Gastroesophageal sphincter (tissue), 4 donors: ENCODE measurements at regions not wholly inside any gene's neighbourhood (a gene's known extent, or its start where the extent isn't known, plus 50 kb on each side); places are given as distances from the start of the nearest gene placed in this dataset.

ENCODE experiments used
- ATAC-seq: fragments of 150-250 bp; one replicate; pipeline ENCODE4 v1.9.1; 2016; ENCODE audit warnings: mild to moderate bottlenecking, moderate library complexity
- H3K27ac ChIP-seq, 4 donors: fragments of 200-600 bp; sonication (generic) in 3 of 4; 1 replicate in 3 of 4; 2 replicates in 1 of 4; pipeline ENCODE4 v1.5.1; 2016 to 2019
- H3K27me3 ChIP-seq: fragments of 200-600 bp; sonication (generic); one replicate; pipeline ENCODE4 v1.5.1; 2019
- H3K36me3 ChIP-seq, 2 donors: fragments of 200-600 bp; sonication (generic); one replicate each; pipeline ENCODE4 v1.5.1; 2019; ENCODE audit warnings: control low read depth in 1 of 2
- H3K4me1 ChIP-seq, 3 donors: fragments of 200-600 bp; sonication (generic); 1 replicate in 2 of 3; 2 replicates in 1 of 3; pipeline ENCODE4 v1.5.1; 2016 to 2019; ENCODE audit warnings: control low read depth in 2 of 3
- H3K4me3 ChIP-seq, 2 donors: fragments of 200-600 bp; sonication (generic); one replicate each; pipeline ENCODE4 v1.5.1; 2019; ENCODE audit warnings: mild to moderate bottlenecking in 1 of 2, moderate library complexity in 1 of 2
- H3K9me3 ChIP-seq, 3 donors: fragments of 200-600 bp; sonication (generic); one replicate each; pipeline ENCODE4 v1.5.1; 2017 to 2019; ENCODE audit warnings: control low read depth in 2 of 3
- EP300 ChIP-seq: sonication (generic); formaldehyde crosslinking; IDR thresholded peaks from one replicate; pipeline ENCODE4 v1.6.1; 2017; ENCODE audit warnings: antibody characterized with exemption, mild to moderate bottlenecking
- POLR2A ChIP-seq, 2 donors: fragments of 450-650 bp; IDR thresholded peaks; one replicate each; pipeline ENCODE4 v1.6.1; 2017; ENCODE audit warnings: antibody characterized with exemption in 2 of 2, mild to moderate bottlenecking in 2 of 2, moderate library complexity in 1 of 2
- POLR2AphosphoS5 ChIP-seq: sonication (generic); formaldehyde crosslinking; IDR thresholded peaks from one replicate; pipeline ENCODE4 v1.6.1; 2017; ENCODE audit warnings: antibody characterized with exemption
- WGBS, 2 donors: methylation state at CpG; one replicate each; pipeline ENCODE4 v1.1.5; 2018; ENCODE audit warnings: low coverage in 1 of 2; 5-methylcytosine and 5-hydroxymethylcytosine counted together
- TF ChIP-seq, protein P1 (sequence below), 4 experiments: fragments of 200-600 bp in 2 of 4; fragments of 450-650 bp in 2 of 4; sonication (generic) in 1 of 4; IDR thresholded peaks; one replicate each; pipeline ENCODE4 v1.5.1; 2017 to 2019; ENCODE audit warnings: antibody characterized with exemption in 4 of 4, mild to moderate bottlenecking in 2 of 4, moderate library complexity in 2 of 4

GRCh38 chr5:122222580-122222979 lies 89.5 kb upstream of the SNCAIP start:
- Histone ChIP-seq H3K27me3 (peaks cover 4% of the 10 kb centered on the region), H3K36me3 (no peaks in the 10 kb centered on the region), H3K4me3 (no peak overlapping the region), H3K27ac (no peak overlapping the region), H3K9me3 (peaks cover 0 to 9% (median 0%) of the 10 kb centered on the region in 3 donors), H3K4me1 (no peaks in the 10 kb centered on the region)
- WGBS, 2 donors: 90% methylated on average over 3 of the region's 6 CpGs; no CpG with 5 or more reads in 1 of the 2 donors
- TF ChIP-seq POLR2AphosphoS5: no peak
- TF ChIP-seq, protein P1, sequence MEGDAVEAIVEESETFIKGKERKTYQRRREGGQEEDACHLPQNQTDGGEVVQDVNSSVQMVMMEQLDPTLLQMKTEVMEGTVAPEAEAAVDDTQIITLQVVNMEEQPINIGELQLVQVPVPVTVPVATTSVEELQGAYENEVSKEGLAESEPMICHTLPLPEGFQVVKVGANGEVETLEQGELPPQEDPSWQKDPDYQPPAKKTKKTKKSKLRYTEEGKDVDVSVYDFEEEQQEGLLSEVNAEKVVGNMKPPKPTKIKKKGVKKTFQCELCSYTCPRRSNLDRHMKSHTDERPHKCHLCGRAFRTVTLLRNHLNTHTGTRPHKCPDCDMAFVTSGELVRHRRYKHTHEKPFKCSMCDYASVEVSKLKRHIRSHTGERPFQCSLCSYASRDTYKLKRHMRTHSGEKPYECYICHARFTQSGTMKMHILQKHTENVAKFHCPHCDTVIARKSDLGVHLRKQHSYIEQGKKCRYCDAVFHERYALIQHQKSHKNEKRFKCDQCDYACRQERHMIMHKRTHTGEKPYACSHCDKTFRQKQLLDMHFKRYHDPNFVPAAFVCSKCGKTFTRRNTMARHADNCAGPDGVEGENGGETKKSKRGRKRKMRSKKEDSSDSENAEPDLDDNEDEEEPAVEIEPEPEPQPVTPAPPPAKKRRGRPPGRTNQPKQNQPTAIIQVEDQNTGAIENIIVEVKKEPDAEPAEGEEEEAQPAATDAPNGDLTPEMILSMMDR (IDR thresholded peaks at IDR 0.05): no peak
- no peak for TF ChIP-seq POLR2A (IDR thresholded peaks at IDR 0.05)
- TF ChIP-seq EP300: no peak
- no peak for ATAC-seq

- TF ChIP-seq POLR2A (IDR thresholded peaks at IDR 0.05): no peak
- TF ChIP-seq EP300: no peak
- TF ChIP-seq, protein P1 (IDR thresholded peaks at IDR 0.05): no peak
- TF ChIP-seq POLR2AphosphoS5: no peak
These were observed 83.2 kb upstream of the SNCAIP start for GRCh38 chr5:122228728-122229392.

GRCh38 chr5:122229551-122229950 lies 82.5 kb upstream of the SNCAIP start:
- no peak for ATAC-seq
- Histone ChIP-seq H3K36me3 (no peaks in the 10 kb centered on the region), H3K27ac (no peak overlapping the region), H3K27me3 (no peaks in the 10 kb centered on the region), H3K4me1 (no peaks in the 10 kb centered on the region), H3K4me3 (no peak overlapping the region), H3K9me3 (no peaks in the 10 kb centered on the region)
- TF ChIP-seq POLR2A (IDR thresholded peaks at IDR 0.05): no peak
- TF ChIP-seq EP300: no peak
- TF ChIP-seq, protein P1 (IDR thresholded peaks at IDR 0.05): no peak
- no peak for TF ChIP-seq POLR2AphosphoS5
- 90 to 100% methylated on average over 5 of the region's 5 CpGs for WGBS, 2 donors

More at GRCh38 chr5:122228728-122229392, 83.2 kb upstream of the SNCAIP start:
- Histone ChIP-seq H3K36me3 (no peaks in the 10 kb centered on the region), H3K27ac (no peak overlapping the region), H3K4me1 (no peaks in the 10 kb centered on the region), H3K9me3 (peaks cover 0 to 6% (median 0%) of the 10 kb centered on the region in 3 donors), H3K4me3 (no peak overlapping the region), H3K27me3 (no peaks in the 10 kb centered on the region)
- no peak for ATAC-seq
- 88 to 94% methylated on average over 3 to 9 of the region's 11 CpGs for WGBS, 2 donors

- TF ChIP-seq EP300 (no peak), POLR2A (IDR thresholded peaks at IDR 0.05) (no peak), POLR2AphosphoS5 (no peak)
- TF ChIP-seq, protein P1 (IDR thresholded peaks at IDR 0.05): no peak
- WGBS, 2 donors: 88 to 90% methylated on average over 2 of the region's 2 CpGs
- no peak for ATAC-seq
- no peaks in the 10 kb centered on the region for H3K36me3 ChIP-seq
- no peak overlapping the region for H3K27ac ChIP-seq
- no peaks in the 10 kb centered on the region for H3K4me1 ChIP-seq
- no peak overlapping the region for H3K4me3 ChIP-seq
- no peaks in the 10 kb centered on the region for H3K27me3 ChIP-seq
- no peaks in the 10 kb centered on the region for H3K9me3 ChIP-seq
These were observed 75.6 kb upstream of the SNCAIP start for GRCh38 chr5:122236270-122237040.
